Loucy (cell line): ENCODE measurements at regions not wholly inside any gene's neighbourhood (a gene's known extent, or its start where the extent isn't known, plus 50 kb on each side); places are given as distances from the start of the nearest gene placed in this dataset.

ENCODE experiments used
- EZH2phosphoT487 ChIP-seq: fragments of 200-600 bp; IDR thresholded peaks from 2 replicates; pipeline ENCODE4 v1.6.1; 2018; ENCODE audit warnings: antibody characterized with exemption, mild to moderate bottlenecking, moderate library complexity, borderline replicate concordance
- TF ChIP-seq, protein P1 (sequence below): fragments of 200-600 bp; sonication (generic); conservative IDR thresholded peaks from 2 replicates; pipeline ENCODE4 v1.5.1; 2014; ENCODE audit warnings: mild to moderate bottlenecking, antibody characterized with exemption, low read length

DNA sequence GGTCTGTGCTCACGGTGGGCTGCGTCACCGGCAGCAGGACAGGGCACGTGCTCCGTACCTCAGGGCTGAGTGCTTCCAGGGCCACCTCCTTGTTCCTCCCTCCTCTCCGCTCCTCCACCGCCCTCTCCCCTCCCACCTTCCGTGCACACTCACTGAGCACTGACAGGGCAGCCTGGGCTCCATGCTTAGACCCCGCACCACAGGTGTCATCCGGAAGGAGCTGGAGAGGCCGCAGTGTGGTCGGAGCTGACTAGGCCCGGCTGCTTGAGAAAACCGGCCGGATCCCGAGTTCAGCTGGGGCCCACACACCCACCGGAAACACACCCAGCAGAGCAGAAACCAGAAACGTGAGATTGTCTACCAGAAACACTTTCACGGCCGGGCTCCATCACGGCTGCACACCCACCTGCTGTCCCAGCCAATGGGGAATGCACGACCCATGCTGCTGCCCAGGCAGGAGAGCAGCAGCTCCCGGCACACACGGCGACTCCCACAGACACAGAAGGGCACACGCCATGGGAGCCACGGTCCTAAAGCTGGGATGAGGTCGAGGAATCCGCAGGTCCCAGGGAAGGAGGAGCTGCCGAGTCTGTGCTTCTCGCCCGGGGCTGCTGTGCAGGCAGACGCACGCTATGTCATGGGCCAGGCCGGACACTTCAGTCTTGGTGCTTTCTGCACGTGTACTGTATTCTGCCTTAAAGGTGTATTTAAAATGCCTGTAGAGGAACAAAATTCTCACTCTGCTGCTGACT, 55.0 kb upstream of the ZNF469 start:
- TF ChIP-seq, protein P1, sequence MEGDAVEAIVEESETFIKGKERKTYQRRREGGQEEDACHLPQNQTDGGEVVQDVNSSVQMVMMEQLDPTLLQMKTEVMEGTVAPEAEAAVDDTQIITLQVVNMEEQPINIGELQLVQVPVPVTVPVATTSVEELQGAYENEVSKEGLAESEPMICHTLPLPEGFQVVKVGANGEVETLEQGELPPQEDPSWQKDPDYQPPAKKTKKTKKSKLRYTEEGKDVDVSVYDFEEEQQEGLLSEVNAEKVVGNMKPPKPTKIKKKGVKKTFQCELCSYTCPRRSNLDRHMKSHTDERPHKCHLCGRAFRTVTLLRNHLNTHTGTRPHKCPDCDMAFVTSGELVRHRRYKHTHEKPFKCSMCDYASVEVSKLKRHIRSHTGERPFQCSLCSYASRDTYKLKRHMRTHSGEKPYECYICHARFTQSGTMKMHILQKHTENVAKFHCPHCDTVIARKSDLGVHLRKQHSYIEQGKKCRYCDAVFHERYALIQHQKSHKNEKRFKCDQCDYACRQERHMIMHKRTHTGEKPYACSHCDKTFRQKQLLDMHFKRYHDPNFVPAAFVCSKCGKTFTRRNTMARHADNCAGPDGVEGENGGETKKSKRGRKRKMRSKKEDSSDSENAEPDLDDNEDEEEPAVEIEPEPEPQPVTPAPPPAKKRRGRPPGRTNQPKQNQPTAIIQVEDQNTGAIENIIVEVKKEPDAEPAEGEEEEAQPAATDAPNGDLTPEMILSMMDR = no peak
- no peak for TF ChIP-seq EZH2phosphoT487
